HEK293T (cell line): ENCODE measurements at regions not wholly inside any gene's neighbourhood (a gene's known extent, or its start where the extent isn't known, plus 50 kb on each side); places are given as distances from the start of the nearest gene placed in this dataset.

Source experiments
- ARNT ChIP-seq: fragments of 450-650 bp; IDR thresholded peaks from 2 replicates; pipeline ENCODE4 v1.6.1; 2017; ENCODE audit warnings: mild to moderate bottlenecking
- CTBP1 ChIP-seq: fragments of 450-650 bp; IDR thresholded peaks from 2 replicates; pipeline ENCODE4 v1.6.1; 2016; ENCODE audit warnings: borderline replicate concordance
- FOXA1 ChIP-seq: fragments of 450-650 bp; IDR thresholded peaks from 2 replicates; pipeline ENCODE4 v1.6.1; 2016; ENCODE audit warnings: mild to moderate bottlenecking
- FOXK2 ChIP-seq: fragments of 450-650 bp; IDR thresholded peaks from 2 replicates; pipeline ENCODE4 v1.6.1; 2016; ENCODE audit warnings: mild to moderate bottlenecking
- FOXM1 ChIP-seq: fragments of 450-650 bp; IDR thresholded peaks from 2 replicates; pipeline ENCODE4 v1.6.1; 2017; ENCODE audit warnings: mild to moderate bottlenecking, borderline replicate concordance
- NFRKB ChIP-seq: fragments of 450-650 bp; IDR thresholded peaks from 2 replicates; pipeline ENCODE4 v1.6.1; 2016; ENCODE audit warnings: mild to moderate bottlenecking, moderate library complexity
- PKNOX1 ChIP-seq: fragments of 450-650 bp; IDR thresholded peaks from 2 replicates; pipeline ENCODE4 v1.6.1; 2016
- SP1 ChIP-seq: fragments of 450-650 bp; IDR thresholded peaks from 2 replicates; pipeline ENCODE4 v1.6.1; 2017
- SUZ12 ChIP-seq: fragments of 450-650 bp; IDR thresholded peaks from 2 replicates; pipeline ENCODE4 v1.6.1; 2016; ENCODE audit warnings: mild to moderate bottlenecking
- TARDBP ChIP-seq: fragments of 450-650 bp; IDR thresholded peaks from 2 replicates; pipeline ENCODE4 v1.6.1; 2016

DNA sequence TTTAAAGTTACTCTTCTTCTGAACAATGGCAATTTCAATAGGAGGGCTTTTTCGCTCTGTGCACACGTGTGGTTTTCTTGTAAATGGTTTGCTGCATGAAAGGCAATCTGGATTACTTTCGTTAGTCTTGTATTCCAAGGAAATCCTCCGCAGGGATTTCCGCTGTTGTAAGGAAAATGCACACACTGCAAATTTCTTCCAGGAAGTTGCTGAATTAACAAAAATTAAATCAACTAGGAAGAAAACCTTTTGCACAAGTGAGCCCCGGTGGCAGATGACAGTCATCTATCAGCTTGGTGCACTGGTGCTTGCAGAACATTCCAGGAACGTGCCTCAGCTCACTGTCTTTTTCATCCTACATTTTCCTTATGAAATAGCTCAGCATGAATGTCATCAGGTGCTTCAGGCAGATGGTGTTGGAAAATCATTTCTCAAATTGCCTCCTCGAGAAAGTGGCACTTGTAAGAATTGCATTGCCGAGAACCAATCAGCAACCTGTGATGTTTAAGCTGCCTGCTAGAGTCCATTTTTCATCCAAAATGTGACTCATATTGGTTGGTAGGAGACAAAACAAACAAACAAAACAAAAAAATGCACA is 272.4 kb upstream of the VCX start:
- TF ChIP-seq FOXK2 (no peak), SP1 (no peak), FOXA1 (no peak), TARDBP (no peak), SUZ12 (no peak), CTBP1 (no peak), NFRKB (no peak), ARNT (no peak), FOXM1 (no peak), PKNOX1 (no peak)
